SK-N-SH (cell line): ENCODE measurements at regions not wholly inside any gene's neighbourhood (a gene's known extent, or its start where the extent isn't known, plus 50 kb on each side); places are given as distances from the start of the nearest gene placed in this dataset.

ENCODE experiments used
- CTCF ChIA-PET: fragments of 300-600, 350-600 bp; formaldehyde crosslinking; extraction: SDS; loops from one replicate; lab custom pipeline; 2021; lab: Yijun Ruan, JAX
- POLR2A ChIA-PET: fragments of 350-600 bp; sonication (Branson Sonifier 250); formaldehyde crosslinking; extraction: SDS; loops from one replicate; lab custom pipeline; 2020; ENCODE audit warnings: antibody characterized with exemption, inconsistent platforms; lab: Yijun Ruan, JAX
- DNase-seq: peaks from one replicate; pipeline ENCODE4 v3.0.0; 2012
- H2AFZ ChIP-seq: fragments of 200-600 bp; sonication (generic); 2 replicates; pipeline ENCODE4 v1.8.1; 2016; ENCODE audit warnings: antibody characterized with exemption, mild to moderate bottlenecking, low read depth
- H3F3A ChIP-seq: fragments of 200-600 bp; sonication (generic); replicated peaks from 2 replicates; pipeline ENCODE3; 2016; ENCODE audit warnings: antibody characterized with exemption, mild to moderate bottlenecking; ENCODE audit not compliant: insufficient read depth
- H3K27ac ChIP-seq, 2 experiments: fragments of 200-500 bp in 1 of 2; fragments of 200-600 bp in 1 of 2; sonication (Bioruptor generic) in 1 of 2; sonication (generic), shearing (Covaris generic) in 1 of 2; 2 replicates each; pipeline versions ENCODE4 v1.5.1 to v1.6.1; 2014 to 2016; ENCODE audit warnings: low read depth in 2 of 2, inconsistent platforms in 1 of 2, low read length in 1 of 2, mild to moderate bottlenecking in 1 of 2, mixed read lengths in 1 of 2
- H3K27me3 ChIP-seq: fragments of 200-600 bp; sonication (generic), shearing (Covaris generic); 2 replicates; pipeline ENCODE4 v1.6.1; 2016; ENCODE audit warnings: mixed run types; ENCODE audit not compliant: insufficient read depth
- H3K36me3 ChIP-seq, 2 experiments: fragments of 200-500 bp in 1 of 2; fragments of 200-600 bp in 1 of 2; sonication (Bioruptor generic) in 1 of 2; sonication (generic) in 1 of 2; replicated peaks in 1 of 2; 2 replicates each; pipeline versions ENCODE3 to v1.5.1; 2014 to 2016; ENCODE audit warnings: low read length in 1 of 2, mild to moderate bottlenecking in 1 of 2; ENCODE audit not compliant: insufficient read depth in 2 of 2, control insufficient read depth in 1 of 2
- H3K4me1 ChIP-seq, 2 experiments: fragments of 200-500 bp in 1 of 2; fragments of 200-600 bp in 1 of 2; sonication (Bioruptor generic) in 1 of 2; sonication (generic), shearing (Covaris generic) in 1 of 2; 2 replicates each; pipeline versions ENCODE4 v1.5.1 to v1.6.1; 2014 to 2016; ENCODE audit warnings: low read depth in 1 of 2, low read length in 1 of 2, mixed run types in 1 of 2; ENCODE audit not compliant: insufficient read depth in 2 of 2, control insufficient read depth in 1 of 2
- H3K4me2 ChIP-seq: fragments of 200-600 bp; sonication (generic), shearing (Covaris generic); 2 replicates; pipeline ENCODE4 v1.6.1; 2017; ENCODE audit warnings: mixed run types
- H3K4me3 ChIP-seq, 2 experiments: fragments of 200-500 bp in 1 of 2; fragments of 200-600 bp in 1 of 2; sonication (Bioruptor generic) in 1 of 2; sonication (generic), shearing (Covaris generic) in 1 of 2; 2 replicates each; pipeline versions ENCODE4 v1.5.1 to v1.8.1; 2014 to 2016; ENCODE audit warnings: low read depth in 2 of 2, inconsistent platforms in 1 of 2, low read length in 1 of 2, mild to moderate bottlenecking in 1 of 2, mixed read lengths in 1 of 2, moderate library complexity in 1 of 2
- H3K79me2 ChIP-seq: fragments of 200-600 bp; sonication (generic); 2 replicates; pipeline ENCODE4 v1.8.1; 2017; ENCODE audit warnings: mild to moderate bottlenecking; ENCODE audit not compliant: insufficient read depth
- H3K9ac ChIP-seq: fragments of 200-600 bp; sonication (generic); 2 replicates; pipeline ENCODE4 v1.6.1; 2017; ENCODE audit warnings: mixed run types
- H3K9me2 ChIP-seq: fragments of 200-600 bp; sonication (generic); 2 replicates; pipeline ENCODE4 v1.6.1; 2017; ENCODE audit warnings: mixed run types
- H3K9me3 ChIP-seq: fragments of 200-600 bp; sonication (generic); 2 replicates; pipeline ENCODE4 v1.6.1; 2017; ENCODE audit warnings: mixed run types, mild to moderate bottlenecking, moderate library complexity
- H4K20me1 ChIP-seq: fragments of 200-600 bp; sonication (generic); 2 replicates; pipeline ENCODE4 v1.6.1; 2017; ENCODE audit warnings: mild to moderate bottlenecking, mixed run types; ENCODE audit not compliant: insufficient read depth
- CHD2 ChIP-seq: fragments of 150-350 bp; IDR thresholded peaks from 2 replicates; pipeline ENCODE4 v1.6.1; 2018; ENCODE audit warnings: low read length; ENCODE audit not compliant: partially characterized antibody
- EP300 ChIP-seq, 2 experiments: IDR thresholded peaks; 2 replicates each; pipeline versions ENCODE4 v1.4.0 to v1.6.1; 2012; ENCODE audit warnings: borderline replicate concordance in 1 of 2, low read depth in 1 of 2, low read length in 1 of 2
- GATA2 ChIP-seq: sonication (generic); formaldehyde crosslinking; IDR thresholded peaks from 2 replicates; pipeline ENCODE4 v1.5.0; 2020; ENCODE audit warnings: mild to moderate bottlenecking, missing genetic modification reagents
- NFIC ChIP-seq: IDR thresholded peaks from 2 replicates; pipeline ENCODE4 v1.4.0; 2012; ENCODE audit warnings: borderline replicate concordance
- NRF1 ChIP-seq: IDR thresholded peaks from 2 replicates; pipeline ENCODE4 v1.6.1; 2012; ENCODE audit warnings: low read depth, mild to moderate bottlenecking, low read length
- RFX5 ChIP-seq: IDR thresholded peaks from 2 replicates; pipeline ENCODE4 v1.6.1; 2012; ENCODE audit warnings: mild to moderate bottlenecking, improper control_type of control experiment, low read length
- TAF1 ChIP-seq: IDR thresholded peaks from 2 replicates; pipeline ENCODE4 v1.6.1; 2012; ENCODE audit warnings: low read depth, mild to moderate bottlenecking, low read length, moderate library complexity, borderline replicate concordance
- WGBS: methylation state at CpG from one replicate; pipeline ENCODE4 v1.1.6; 2017; ENCODE audit warnings: low lambda C conversion rate; 5-methylcytosine and 5-hydroxymethylcytosine counted together
- TF ChIP-seq, protein P1 (sequence below): IDR thresholded peaks from 2 replicates; pipeline ENCODE4; 2012
- TF ChIP-seq, protein P2 (sequence below): IDR thresholded peaks from 2 replicates; pipeline ENCODE4 v1.4.0; 2012; ENCODE audit warnings: low read depth

DNA sequence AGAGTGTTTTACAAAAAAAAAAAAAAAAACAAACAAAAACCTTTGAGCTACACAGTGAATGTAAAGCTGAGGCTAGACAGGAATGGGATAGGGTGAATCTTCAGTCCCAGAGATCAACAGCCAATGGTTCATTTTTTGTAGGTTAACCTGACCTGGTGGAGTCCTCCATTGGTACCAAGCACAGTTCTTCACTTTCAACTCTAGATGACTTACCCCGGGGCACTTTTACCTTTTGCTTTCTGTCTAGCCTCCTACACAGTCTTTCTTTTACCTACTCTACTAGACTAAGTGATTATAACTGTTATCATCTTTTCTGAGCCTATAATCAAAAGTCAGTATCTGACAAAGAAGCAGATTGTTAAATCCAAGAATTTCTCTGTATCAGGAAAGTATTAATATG lies 50.9 kb downstream of the ANXA2R start:
- Histone ChIP-seq H3K27ac (no peak overlapping the region), H3K9ac (no peak overlapping the region), H3K9me2 (no peaks in the 10 kb centered on the region), H3K79me2 (no peaks in the 10 kb centered on the region), H3K4me1 (no peaks in the 10 kb centered on the region; a peak in 1 of 4 replicates), H3F3A (peaks cover 12% of the 10 kb centered on the region), H3K4me2 (no peak overlapping the region), H3K9me3 (no peaks in the 10 kb centered on the region), H3K4me3 (no peak overlapping the region), H4K20me1 (no peaks in the 10 kb centered on the region), H3K36me3 (no peaks in the 10 kb centered on the region), H3K27me3 (peaks cover 28% of the 10 kb centered on the region; the same call in 1 of the 2 replicates), H2AFZ (no peak overlapping the region)
- 5% methylated on average over 1 of the region's 1 CpG for WGBS
- no peak for DNase-seq
- CTCF ChIA-PET, result interaction anchor here (0.7 kb wide), 1 partner anchor 31 kb away, joined by 3 read pairs; no protein-coding TSS in a partner anchor
- POLR2A ChIA-PET, result no interaction called here
- TF ChIP-seq, protein P1, sequence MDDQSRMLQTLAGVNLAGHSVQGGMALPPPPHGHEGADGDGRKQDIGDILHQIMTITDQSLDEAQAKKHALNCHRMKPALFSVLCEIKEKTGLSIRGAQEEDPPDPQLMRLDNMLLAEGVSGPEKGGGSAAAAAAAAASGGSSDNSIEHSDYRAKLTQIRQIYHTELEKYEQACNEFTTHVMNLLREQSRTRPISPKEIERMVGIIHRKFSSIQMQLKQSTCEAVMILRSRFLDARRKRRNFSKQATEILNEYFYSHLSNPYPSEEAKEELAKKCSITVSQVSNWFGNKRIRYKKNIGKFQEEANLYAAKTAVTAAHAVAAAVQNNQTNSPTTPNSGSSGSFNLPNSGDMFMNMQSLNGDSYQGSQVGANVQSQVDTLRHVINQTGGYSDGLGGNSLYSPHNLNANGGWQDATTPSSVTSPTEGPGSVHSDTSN, result no peak
- TF ChIP-seq GATA2 (CRISPR knock-in tag) (no peak), NRF1 (no peak), RFX5 (no peak), CHD2 (no peak), TAF1 (no peak), EP300 (IDR thresholded peaks at IDR 0.05; ENCODE audit: borderline replicate concordance in 1 of 2, low read depth in 1 of 2, low read length in 1 of 2) (no peak)
- TF ChIP-seq, protein P2, sequence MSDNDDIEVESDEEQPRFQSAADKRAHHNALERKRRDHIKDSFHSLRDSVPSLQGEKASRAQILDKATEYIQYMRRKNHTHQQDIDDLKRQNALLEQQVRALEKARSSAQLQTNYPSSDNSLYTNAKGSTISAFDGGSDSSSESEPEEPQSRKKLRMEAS, result no peak

DNA sequence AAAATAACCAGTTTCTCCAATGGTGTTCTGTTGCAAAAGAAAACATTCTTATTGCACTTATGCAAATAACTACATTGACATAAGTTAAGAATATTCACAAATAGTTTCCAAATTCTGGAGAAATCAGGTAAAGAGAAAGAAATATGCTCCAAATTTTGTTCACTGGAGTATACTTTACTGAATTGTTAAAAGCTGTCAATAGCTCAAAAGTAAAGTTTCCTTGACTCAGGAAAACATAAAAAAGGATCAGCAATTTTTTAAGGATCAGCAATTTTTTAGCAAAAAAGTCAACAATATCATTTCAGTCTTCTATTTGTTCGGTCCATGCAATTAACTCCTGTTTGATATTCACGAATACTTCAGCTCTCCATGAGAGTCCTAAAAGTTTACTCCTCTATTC lies 51.6 kb downstream of the ANXA2R start:
- H3K4me1 ChIP-seq, result no peaks in the 10 kb centered on the region; a peak in 1 of 4 replicates
- H3K4me2 ChIP-seq, result no peak overlapping the region
- no peak overlapping the region for H2AFZ ChIP-seq
- 33% methylated on average over 2 of the region's 2 CpGs for WGBS
- ChIA-PET CTCF (interaction anchor here (0.7 to 1.1 kb wide), 2 partner anchors 12 to 31 kb away, joined by 3 read pairs; no protein-coding TSS in a partner anchor), POLR2A (no interaction called here)
- H3K9me2 ChIP-seq, result no peaks in the 10 kb centered on the region
- DNase-seq, result no peak
- no peaks in the 10 kb centered on the region for H3K36me3 ChIP-seq
- H4K20me1 ChIP-seq, result no peaks in the 10 kb centered on the region
- H3K27ac ChIP-seq, result no peak overlapping the region
- H3K79me2 ChIP-seq, result no peaks in the 10 kb centered on the region
- H3F3A ChIP-seq, result peaks cover 6% of the 10 kb centered on the region
- no peak overlapping the region for H3K4me3 ChIP-seq
- H3K9me3 ChIP-seq, result no peaks in the 10 kb centered on the region
- no peak overlapping the region for H3K9ac ChIP-seq
- H3K27me3 ChIP-seq, result peaks cover 22% of the 10 kb centered on the region; the same call in 1 of the 2 replicates
- no peak for TF ChIP-seq NFIC
